GM18502 (cell line): ENCODE measurements at regions not wholly inside any gene's neighbourhood (a gene's known extent, or its start where the extent isn't known, plus 50 kb on each side); places are given as distances from the start of the nearest gene placed in this dataset.
"Not testable (repeated sequence)": the region's sequence is repeated elsewhere in the genome, so short reads cannot be mapped to it uniquely, and the experiment has no call there.

ENCODE experiments used
- ATAC-seq: cut with Tn5 transposase; IDR thresholded peaks from one replicate; pipeline ENCODE4 v1.9.1; 2021; ENCODE audit warnings: mild to moderate bottlenecking; ENCODE audit not compliant: unreplicated experiment, poor library complexity

GRCh38 chr13:62243106-62243505 lies 827.5 kb upstream of the PCDH20 start:
- ATAC-seq, result no peak

- ATAC-seq, result no peak
Measured at GRCh38 chr13:62234780-62235440, 819.3 kb upstream of the PCDH20 start.

- ATAC-seq, result no peak
Measured at GRCh38 chr13:62210951-62211350, 795.3 kb upstream of the PCDH20 start.

- peak; percentile 81 for ATAC-seq
Measured at GRCh38 chr13:62209529-62209928, 793.9 kb upstream of the PCDH20 start.

GRCh38 chr13:62207388-62207787 lies 791.7 kb upstream of the PCDH20 start:
- ATAC-seq, result no peak

- no peak for ATAC-seq
Measured at GRCh38 chr13:62206165-62206564, 790.5 kb upstream of the PCDH20 start.

- ATAC-seq, result no peak
Measured at GRCh38 chr13:62205273-62205672, 789.6 kb upstream of the PCDH20 start.

GRCh38 chr13:62194371-62194770 lies 778.7 kb upstream of the PCDH20 start:
- no peak for ATAC-seq

GRCh38 chr13:62193919-62194318 lies 778.3 kb upstream of the PCDH20 start:
- no peak for ATAC-seq

GRCh38 chr13:62185631-62186255 lies 770.1 kb upstream of the PCDH20 start:
- no peak for ATAC-seq

- no peak for ATAC-seq
Measured at GRCh38 chr13:62176051-62176450, 760.4 kb upstream of the PCDH20 start.

- no peak for ATAC-seq
Measured at GRCh38 chr13:62173958-62174357, 758.3 kb upstream of the PCDH20 start.

GRCh38 chr13:62171697-62172096 lies 756.0 kb upstream of the PCDH20 start:
- ATAC-seq, result no peak

- no peak for ATAC-seq
Measured at GRCh38 chr13:62168891-62169290, 753.2 kb upstream of the PCDH20 start.

GRCh38 chr13:62167650-62168172 lies 752.1 kb upstream of the PCDH20 start:
- no peak for ATAC-seq

GRCh38 chr13:62162860-62163259 lies 747.2 kb upstream of the PCDH20 start:
- ATAC-seq, result no peak

- no peak for ATAC-seq
Measured at GRCh38 chr13:62158520-62158919, 742.9 kb upstream of the PCDH20 start.

- not testable (repeated sequence) for ATAC-seq
Measured at GRCh38 chr13:62151724-62152123, 736.1 kb upstream of the PCDH20 start.

GRCh38 chr13:62142048-62142447 lies 726.4 kb upstream of the PCDH20 start:
- no peak for ATAC-seq

GRCh38 chr13:62139597-62139996 lies 723.9 kb upstream of the PCDH20 start:
- no peak for ATAC-seq

- ATAC-seq, result no peak
Measured at GRCh38 chr13:62137629-62138405, 722.2 kb upstream of the PCDH20 start.
